ENCODE measurements at regions not wholly inside any gene's neighbourhood (a gene's known extent, or its start where the extent isn't known, plus 50 kb on each side); places are given as distances from the start of the nearest gene placed in this dataset.

DNA sequence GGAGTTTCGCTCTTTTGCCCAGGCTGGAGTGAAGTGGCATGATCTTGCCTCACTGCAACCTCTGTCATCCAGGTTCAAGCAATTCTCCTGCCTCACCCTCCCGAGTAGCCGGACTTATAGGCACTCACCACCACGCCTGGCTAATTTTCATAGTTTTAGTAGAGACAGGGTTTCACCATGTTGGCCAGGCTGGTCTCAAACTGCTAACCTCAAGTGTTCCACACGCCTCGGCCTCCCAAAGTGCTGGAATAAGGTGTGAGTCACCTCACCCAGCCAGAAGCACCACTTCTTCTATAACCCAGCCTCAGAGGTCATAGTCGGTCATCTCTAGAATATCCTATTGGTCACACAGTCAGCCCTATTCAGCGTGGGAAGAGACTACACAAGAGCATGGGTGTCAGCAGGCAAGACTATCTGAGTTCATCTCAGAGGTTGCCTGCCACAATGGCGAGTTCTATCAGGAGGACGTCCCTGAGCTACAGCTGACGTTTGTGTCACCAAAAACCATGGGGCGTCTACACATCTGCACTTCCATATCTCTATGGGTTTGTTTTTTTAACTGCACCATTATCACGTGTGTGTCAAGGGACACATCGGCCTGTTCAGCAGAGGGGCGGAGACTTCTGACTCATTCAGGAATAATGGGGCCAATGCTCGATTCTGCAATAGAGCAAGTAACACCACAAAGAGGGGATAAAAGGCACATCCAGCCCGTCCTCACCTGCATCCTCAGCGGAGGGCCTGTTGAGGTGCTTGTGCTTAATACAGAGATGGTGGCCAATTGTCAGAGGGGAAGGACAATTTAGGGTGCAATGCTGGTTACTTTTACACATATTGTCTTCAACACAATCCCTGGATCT, 256.3 kb upstream of the IRF2BP2 start:
- TF ChIP-seq POLR2AphosphoS5 (IDR thresholded peaks at IDR 0.05; ENCODE audit: low read depth) (no peak), GABPA (IDR thresholded peaks at IDR 0.05; ENCODE audit: low read depth) (no peak), SPI1 (IDR thresholded peaks at IDR 0.05; ENCODE audit: borderline replicate concordance, low read depth) (no peak)
- TF ChIP-seq, protein P1, sequence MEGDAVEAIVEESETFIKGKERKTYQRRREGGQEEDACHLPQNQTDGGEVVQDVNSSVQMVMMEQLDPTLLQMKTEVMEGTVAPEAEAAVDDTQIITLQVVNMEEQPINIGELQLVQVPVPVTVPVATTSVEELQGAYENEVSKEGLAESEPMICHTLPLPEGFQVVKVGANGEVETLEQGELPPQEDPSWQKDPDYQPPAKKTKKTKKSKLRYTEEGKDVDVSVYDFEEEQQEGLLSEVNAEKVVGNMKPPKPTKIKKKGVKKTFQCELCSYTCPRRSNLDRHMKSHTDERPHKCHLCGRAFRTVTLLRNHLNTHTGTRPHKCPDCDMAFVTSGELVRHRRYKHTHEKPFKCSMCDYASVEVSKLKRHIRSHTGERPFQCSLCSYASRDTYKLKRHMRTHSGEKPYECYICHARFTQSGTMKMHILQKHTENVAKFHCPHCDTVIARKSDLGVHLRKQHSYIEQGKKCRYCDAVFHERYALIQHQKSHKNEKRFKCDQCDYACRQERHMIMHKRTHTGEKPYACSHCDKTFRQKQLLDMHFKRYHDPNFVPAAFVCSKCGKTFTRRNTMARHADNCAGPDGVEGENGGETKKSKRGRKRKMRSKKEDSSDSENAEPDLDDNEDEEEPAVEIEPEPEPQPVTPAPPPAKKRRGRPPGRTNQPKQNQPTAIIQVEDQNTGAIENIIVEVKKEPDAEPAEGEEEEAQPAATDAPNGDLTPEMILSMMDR (IDR thresholded peaks at IDR 0.05; ENCODE audit: insufficient read depth, low read length): no peak
- TF ChIP-seq, protein P2, sequence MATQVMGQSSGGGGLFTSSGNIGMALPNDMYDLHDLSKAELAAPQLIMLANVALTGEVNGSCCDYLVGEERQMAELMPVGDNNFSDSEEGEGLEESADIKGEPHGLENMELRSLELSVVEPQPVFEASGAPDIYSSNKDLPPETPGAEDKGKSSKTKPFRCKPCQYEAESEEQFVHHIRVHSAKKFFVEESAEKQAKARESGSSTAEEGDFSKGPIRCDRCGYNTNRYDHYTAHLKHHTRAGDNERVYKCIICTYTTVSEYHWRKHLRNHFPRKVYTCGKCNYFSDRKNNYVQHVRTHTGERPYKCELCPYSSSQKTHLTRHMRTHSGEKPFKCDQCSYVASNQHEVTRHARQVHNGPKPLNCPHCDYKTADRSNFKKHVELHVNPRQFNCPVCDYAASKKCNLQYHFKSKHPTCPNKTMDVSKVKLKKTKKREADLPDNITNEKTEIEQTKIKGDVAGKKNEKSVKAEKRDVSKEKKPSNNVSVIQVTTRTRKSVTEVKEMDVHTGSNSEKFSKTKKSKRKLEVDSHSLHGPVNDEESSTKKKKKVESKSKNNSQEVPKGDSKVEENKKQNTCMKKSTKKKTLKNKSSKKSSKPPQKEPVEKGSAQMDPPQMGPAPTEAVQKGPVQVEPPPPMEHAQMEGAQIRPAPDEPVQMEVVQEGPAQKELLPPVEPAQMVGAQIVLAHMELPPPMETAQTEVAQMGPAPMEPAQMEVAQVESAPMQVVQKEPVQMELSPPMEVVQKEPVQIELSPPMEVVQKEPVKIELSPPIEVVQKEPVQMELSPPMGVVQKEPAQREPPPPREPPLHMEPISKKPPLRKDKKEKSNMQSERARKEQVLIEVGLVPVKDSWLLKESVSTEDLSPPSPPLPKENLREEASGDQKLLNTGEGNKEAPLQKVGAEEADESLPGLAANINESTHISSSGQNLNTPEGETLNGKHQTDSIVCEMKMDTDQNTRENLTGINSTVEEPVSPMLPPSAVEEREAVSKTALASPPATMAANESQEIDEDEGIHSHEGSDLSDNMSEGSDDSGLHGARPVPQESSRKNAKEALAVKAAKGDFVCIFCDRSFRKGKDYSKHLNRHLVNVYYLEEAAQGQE (IDR thresholded peaks at IDR 0.05; ENCODE audit: insufficient replicate concordance, low read depth): no peak

Measured in HL-60 (cell line).